GM18502 (cell line): ENCODE measurements at regions not wholly inside any gene's neighbourhood (a gene's known extent, or its start where the extent isn't known, plus 50 kb on each side); places are given as distances from the start of the nearest gene placed in this dataset.

Experiments used
- ATAC-seq: cut with Tn5 transposase; IDR thresholded peaks from one replicate; pipeline ENCODE4 v1.9.1; 2021; ENCODE audit warnings: mild to moderate bottlenecking; ENCODE audit not compliant: unreplicated experiment, poor library complexity

DNA sequence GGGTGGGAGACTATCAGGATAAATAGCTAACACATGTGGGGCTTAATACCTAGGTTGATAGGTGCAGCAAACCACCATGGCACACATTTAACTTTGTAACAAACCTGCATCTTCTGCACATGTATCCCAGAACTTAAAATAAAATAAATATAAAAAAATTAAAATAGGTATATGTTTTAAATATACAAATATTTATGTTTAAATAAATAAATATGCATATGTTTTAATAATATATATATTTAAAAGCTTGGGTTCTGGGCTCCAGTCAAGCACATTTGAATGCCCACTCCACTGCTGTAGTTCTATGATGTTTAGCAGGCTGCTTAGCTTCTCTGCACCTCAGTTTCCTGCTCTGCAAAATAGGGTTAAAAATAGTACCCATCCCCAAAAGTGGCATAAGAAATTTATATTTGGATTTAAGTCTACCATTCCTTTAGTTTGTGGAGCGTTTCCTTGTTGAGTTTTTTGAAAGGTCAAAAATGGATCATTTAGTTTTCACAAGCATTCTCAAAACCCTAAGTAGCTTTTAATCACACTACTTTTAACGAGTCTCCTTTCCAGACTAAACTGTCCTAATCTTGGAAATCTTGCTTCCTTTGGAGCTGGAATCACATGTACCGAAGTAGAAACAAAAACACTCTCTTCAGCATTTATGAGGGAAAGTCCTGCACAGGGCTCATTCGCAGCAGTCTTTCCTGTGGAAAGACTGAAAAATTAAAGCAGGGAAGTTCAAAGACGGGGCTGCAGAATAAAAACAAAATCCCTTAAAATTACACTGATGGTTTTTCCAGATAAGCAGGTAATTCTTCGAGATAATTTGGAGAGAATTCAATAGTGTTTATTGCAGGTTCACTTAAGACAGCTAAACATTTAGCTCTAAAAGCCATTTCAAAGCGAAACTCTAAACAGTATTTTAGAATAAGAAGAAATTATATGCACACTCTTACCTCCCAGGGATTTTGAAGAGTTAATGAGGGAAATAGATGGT, 111.7 kb upstream of the LYZL1 start:
- no peak for ATAC-seq

DNA sequence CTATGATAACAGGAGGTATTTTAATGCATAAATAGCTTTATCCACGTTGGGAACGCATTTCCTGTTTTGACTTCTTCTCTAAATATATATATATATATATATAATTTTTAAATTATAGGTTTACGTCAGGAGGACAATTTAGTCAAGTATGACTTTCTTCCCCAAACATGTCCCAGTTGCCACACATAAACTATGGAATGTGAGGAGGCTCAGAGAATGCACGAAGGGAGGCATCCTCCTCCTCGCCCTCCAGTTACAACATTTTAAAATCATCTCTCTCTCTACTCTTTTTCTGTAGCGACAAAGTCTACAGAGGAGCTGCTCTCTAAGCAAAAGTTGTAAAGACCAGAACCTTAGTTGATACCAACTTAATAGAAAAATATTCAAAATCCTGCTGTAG, 106.9 kb upstream of the LYZL1 start:
- ATAC-seq, result no peak

DNA sequence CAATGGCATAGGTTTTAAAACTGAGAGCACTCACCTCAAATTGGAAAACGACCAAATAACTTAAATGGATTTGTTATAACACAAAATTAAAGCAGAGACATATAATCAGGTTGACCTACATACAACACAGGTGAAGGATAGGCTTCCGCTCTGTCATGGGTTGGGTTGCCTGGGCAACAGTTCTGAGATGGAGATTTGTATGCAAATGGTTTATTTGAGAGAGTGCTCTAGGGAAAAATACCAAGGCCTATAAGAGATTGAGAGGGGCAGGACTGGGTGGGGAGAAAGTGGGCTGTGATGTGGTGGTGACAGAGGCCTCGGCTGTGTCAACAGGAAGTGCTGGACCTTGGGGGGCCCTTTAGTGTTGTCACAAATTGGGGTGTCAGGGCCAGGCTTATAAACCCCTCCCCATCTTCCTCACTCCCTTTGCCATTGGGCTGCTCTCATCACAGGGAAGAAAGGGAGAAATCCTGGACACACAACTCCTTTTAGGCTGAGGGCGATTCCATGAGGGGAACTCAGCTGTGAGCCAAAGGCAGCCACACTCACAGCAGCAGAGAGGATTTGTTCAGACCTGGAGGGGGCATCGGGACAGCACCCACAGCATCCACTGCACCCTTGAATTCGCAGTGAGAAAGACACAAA, 105.4 kb upstream of the LYZL1 start:
- ATAC-seq, result no peak

DNA sequence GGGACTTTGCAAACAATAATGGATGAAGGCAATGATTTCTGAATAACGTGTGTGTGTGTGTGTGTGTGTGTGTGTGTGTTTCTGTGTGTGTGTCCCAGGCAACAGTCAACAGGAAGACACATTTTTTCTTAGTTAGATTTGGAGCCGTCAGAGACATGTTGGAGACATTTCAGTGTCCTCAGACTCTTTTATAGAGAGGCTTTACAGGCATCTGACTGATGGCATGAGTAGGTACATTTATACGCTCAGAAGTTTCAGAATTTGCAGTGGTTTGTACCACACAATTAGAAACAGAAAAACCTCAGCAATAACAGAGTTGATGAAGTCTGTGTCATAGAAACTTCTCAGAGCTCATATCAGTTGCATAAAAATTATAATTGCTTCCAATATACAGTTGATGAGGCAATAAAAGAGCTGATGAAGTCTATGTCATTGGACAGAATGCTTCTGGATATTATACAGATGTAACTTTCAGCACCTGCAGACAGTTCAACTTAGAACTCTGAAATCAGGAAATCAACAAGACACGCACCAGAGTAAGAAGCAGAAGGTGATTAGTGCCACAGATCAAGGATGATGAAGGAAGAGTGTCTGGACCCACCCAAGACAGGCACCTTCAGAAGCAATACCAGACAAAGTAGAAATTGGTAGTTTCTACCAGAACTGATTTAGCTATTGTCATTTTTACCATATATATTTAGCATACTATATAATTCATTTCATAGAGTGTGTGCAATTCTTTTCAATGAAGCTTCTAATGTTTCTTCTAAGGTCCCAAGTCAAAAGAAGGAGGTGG, 104.5 kb upstream of the LYZL1 start:
- ATAC-seq, result no peak

DNA sequence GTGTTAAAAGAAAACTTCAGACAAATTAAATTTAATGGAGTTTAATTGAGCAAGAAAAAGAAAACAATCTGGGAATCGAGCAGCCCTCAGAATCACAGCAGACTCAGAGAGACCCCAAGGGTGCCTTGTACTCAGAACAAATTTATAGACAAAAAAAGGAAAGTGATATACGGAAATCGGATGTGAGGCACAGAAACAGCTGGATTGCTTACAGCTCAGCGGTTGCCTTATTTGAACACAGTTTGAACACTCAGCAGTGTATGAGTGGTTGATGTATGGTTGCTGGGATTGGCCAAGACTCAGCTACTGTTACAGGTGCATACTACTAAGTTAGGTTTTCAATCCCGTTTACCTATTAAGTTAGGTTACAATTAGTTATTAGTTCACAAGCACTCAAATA, 103.8 kb upstream of the LYZL1 start:
- ATAC-seq, result no peak

DNA sequence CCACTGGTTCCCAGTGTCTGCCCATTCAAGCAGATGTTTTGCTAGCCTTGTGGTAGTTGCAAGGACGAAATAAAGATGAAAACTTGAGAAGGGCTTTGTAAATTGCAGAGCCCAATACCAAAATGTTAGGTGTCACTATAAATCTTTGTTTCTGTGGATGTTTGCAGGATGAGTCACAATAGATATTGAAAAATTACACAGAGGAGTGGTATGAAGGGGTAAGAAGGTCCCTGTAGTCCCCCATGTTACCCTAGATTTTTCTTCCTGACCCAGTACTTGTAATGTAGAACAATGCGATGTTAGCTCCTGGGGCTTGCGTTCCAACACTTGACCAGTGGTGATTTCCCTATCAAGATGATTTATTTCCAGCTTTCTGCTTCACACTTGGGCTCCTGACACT, 102.6 kb upstream of the LYZL1 start:
- ATAC-seq, result no peak

DNA sequence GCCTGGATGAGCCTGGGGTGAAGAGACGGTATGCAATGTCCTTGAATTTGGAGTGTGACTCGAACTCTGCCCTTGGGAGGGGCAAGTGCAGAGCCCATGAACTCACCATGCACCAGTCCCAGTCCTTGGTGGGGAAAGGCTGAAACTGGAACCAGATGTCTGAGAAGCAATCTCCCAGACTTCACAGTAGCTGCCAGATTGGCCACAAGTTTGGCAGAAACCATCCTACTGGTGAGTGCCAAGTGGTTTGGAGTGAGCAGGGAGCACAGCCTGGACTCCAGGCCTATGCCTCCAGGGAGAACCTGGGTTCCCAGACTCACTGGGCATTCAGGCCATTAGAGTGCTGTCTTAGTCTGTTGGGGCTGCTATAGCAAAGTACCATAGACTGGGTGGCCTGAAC, 99.6 kb upstream of the LYZL1 start:
- ATAC-seq, result no peak

DNA sequence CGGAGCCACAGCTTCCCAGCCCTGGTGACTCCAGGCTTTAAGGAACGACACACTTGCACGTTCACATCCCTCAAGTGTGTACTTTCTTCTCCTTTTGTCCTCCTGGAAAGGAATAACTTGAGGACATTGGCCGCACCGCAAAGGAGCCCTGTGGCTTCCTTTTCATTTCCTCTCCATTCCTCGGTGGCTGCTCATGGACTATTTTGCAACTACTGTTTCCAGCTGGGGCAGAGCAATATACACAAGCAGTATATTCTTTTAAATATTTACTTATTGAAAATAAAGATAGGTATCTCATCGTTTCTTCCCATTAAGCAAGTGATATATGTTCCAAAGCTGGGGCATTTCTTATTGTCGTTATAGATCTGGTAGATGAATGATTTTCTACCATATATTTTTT, 97.2 kb upstream of the LYZL1 start:
- no peak for ATAC-seq

DNA sequence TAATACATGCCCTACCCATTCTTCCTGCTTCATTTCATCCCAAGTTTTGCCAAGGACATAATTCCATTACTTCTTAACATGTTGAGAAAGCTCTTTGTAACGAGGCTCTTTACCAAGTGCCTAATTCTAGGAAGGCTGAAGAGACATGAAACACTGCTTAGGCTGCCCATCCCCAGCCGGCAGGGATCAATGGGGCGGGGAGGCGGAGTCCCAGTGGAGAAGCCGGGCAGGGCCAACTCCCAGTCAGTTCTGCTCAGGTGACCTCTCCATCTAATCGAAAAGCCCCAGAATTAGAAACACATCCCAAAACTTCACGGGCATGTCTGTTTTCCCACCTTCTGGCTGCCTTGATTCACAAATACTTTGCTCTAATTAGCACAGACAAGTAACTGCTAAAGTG, 89.5 kb upstream of the LYZL1 start:
- ATAC-seq, result no peak

DNA sequence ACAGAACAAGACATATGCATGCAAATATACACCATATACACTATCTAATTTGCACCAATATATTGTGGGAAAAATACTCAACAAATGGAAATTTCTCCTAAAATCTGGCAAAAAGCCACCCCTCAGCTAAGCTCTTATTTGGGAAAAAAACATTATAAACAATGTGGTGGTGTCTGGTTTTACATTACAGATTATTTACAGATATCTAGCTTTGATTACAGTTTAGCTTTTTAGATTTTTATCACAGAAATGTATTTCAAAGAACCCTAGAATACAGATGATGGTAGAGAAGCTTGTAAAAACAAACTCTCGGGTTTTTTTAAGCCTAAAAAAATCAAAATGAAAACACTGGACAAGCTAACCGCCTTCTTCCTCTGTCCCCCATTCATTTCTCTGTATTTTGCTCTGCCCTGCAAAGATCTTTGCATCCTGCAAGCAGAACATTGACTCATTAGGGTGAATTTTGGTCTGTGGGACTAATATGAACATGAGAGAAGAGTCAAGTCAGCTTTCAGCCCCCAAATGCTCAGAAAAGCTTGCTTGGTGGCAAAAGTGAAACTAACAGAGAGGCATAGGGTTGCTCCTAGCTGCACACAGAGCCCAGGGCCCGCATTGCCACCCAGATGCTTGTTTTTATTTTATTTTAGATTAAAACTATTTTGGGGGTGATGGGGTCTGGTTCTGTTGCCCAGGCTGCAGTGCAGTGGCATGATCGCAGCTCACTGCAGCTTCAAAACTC, 88.8 kb upstream of the LYZL1 start:
- ATAC-seq, result no peak

DNA sequence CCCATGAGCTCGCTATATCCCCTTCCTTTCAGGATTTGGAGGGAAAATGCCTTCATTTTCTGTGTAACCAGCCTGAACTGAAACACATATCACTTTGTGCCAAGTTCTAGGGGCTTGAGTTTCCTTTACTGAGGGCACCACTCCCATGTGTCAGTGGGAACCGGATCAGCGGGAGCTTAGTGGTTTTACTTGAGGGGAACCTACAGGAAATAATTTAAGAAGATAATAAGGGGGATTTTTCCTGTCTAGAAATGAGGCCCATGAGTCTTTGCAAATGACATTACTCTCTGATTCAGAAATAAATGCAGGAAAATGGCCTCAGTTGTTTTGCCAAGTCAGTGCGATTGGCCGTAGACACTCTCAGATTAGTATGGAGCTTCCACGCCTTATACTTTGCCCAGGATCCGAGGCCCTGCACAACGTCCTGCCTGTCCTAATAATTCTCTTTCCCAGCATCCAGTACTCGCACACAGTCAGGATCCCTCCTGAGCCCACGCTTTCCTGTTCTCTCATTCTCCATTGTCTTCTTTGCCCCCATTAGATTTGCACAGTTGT, 86.4 kb upstream of the LYZL1 start:
- no peak for ATAC-seq

DNA sequence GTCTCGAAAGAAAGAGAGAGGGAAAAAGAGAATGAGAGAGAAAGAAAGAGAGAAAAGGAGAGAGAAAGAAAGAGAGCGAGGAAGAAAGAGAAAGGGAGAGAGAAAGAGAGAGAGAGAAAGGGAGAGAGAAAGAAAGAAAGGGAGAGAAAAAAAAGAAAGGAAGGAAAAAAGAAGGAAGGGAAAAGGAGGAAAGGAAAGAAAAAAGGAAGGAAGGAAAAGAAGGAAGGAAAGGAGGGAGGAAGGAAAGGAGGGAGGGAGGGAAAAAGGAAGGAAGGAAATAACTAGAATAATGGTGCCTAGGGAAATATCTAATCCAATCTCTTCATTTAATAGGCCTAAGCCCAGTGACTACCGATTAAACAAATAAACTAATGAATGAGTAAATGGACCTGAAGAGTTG, 85.4 kb upstream of the LYZL1 start:
- ATAC-seq, result no peak

DNA sequence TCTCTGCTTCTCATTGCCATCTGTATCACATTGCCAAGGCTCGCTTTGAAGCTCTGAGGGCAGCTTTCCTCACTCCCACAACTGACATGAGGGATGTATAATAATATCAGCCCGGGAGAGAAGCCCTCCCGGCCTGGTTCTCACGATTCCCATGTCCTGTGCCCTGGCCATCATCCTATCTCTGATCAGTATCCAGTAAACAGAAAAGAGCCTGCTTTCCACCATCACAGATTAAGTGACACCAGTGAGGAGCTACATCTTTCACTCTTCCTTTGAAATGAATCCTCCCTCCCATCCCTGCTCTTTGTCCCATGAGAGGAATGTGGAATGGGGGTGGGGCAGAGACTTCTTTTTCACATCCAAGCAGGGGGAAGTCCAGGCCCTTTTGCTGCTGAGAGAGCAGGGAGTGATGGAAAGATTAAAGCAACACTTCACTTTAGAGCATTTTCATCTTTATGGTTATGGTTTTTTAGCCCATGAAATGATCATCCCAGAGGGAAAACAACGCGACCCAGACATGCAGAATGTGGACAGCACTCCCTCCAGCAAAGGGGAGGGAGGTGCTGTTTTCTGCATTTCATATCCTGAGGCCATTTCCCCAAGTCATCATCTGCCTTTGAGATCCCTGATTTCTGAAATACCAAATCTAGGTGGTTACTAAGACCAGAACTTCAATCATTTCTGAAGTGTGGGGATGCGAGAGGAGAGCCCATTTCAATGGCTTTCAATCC, 84.6 kb upstream of the LYZL1 start:
- no peak for ATAC-seq

DNA sequence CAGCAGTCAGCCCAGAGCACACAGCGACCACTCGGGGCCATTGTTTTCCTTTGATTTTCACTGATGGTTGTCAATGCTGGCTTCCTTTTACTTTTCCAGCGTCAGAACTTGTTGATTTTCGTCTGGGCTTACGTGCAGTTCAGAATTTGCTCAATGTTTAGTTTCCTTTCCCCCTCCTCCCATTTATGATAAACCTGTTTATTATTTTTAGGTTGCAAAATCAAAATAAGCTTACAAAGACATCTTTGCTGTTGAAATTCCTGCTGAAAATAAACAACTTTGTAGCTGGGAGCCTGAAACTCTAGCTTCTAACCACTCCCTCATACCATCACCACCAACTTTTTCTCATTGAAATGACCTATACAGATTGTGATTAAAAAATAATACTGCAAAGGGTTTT, 83.1 kb upstream of the LYZL1 start:
- ATAC-seq, result no peak

DNA sequence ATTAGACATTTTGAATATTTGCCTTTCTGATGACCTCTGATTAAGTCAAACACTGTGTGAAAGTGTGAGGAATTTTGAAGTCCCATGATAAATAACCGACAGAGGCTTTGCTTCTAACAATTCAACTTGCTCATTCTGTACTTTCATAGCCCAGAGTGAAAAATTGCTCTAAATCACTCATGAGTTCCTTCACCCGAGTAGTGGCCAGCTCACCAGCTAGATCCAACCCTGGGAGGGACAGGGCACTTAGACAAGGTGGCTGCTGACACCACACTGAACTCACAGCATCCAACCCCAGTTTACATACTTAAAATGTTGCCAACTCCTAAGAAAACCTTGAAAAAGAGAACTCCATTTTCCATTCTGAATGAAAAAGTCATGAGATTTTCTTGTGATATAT, 80.0 kb upstream of the LYZL1 start:
- no peak for ATAC-seq

DNA sequence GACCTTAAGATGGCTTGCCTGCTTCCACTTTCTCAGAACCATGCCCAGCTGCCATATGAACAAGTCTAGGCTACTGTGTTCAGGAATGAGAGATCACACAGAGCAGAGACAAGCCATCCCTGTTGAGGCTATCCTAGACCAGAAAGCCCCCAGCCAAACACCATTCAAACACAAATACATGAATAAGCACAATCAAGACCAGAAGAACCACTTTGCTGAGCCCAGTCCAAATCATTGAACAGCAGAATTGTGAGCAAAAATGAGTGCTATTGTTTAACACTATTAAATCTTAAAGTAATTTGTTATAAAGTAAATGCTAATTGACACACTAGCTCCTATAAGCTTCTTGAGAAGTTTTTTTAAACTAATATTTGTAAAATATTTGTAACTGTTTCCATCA, 79.0 kb upstream of the LYZL1 start:
- ATAC-seq, result no peak

DNA sequence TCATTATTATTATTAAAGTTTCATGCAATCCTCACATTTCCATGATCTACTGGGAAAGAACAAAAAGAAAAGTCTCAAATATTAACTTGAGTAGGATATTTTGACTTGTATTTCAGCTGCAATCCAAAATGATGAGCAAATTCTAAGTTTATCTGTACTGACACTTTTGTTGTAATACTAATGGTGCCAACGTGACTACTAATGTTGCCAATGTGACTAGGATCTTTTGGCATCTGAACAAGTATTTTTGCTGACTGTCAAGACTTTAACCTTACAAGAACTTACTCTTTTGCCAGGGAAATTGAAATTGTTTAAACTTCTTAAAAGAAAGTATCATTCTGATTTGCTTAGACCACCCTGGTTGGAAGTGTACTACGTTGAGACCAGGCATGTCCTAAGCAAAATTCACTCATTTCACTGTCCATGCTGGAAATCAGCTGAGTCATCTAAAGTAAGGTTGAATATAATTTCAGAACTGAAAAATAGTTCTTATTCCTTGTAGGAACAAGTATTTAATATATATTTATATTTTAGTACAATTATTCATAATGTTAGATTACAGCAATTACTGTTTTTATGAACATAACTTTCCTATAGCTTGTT, 78.5 kb upstream of the LYZL1 start:
- ATAC-seq, result no peak

DNA sequence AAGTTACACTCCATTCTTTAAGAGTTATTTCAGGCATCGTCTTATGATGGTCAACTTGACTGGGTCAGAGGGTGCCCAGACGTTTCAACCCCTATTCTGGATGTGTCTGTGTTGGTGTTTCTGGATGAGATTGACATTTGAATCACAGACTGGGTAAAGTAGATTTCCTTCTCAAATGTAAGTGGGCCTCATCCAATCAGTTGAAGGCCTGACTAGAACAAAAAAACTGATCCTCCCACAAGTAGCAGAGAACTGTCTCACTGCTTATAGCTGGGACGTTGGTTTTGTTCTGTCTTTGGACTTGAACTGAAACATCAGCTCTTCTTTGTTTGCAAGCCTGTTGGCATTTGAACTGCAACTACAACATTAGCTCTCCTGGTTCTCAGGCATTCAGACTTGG, 76.3 kb upstream of the LYZL1 start:
- ATAC-seq, result no peak

DNA sequence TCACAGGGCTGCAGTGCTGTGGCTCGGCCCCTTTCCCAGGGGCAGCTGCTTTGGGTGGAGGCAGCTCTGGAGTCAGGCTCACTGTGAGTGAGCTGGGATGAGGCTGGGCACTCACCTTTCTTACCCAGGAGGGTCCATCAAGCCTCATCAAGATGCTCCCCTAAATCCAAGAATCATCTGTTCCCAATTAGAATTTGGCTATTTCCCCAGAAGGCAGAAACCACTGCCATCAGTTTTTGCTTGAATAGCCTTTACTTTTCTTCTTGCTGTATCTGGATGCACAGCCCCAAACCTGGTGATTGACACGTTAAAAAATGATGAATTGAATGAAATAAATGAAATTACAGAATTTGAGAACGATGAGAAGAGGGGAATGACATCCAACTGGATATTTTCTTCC, 74.3 kb upstream of the LYZL1 start:
- ATAC-seq, result no peak
